ENCODE measurements at regions not wholly inside any gene's neighbourhood (a gene's known extent, or its start where the extent isn't known, plus 50 kb on each side); places are given as distances from the start of the nearest gene placed in this dataset.

GRCh38 chr2:239667431-239667985 is 266.7 kb upstream of the HDAC4 start:
- TF ChIP-seq EZH2 (IDR thresholded peaks at IDR 0.05; ENCODE audit: low read depth, unreplicated experiment) (no peak), REST (IDR thresholded peaks at IDR 0.05; ENCODE audit: unreplicated experiment) (no peak), ZNF331 (CRISPR knock-in tag; IDR thresholded peaks at IDR 0.05; ENCODE audit: low read depth) (no peak), ETS1 (IDR thresholded peaks at IDR 0.05) (no peak), EZH2phosphoT487 (IDR thresholded peaks at IDR 0.05; ENCODE audit: unreplicated experiment) (no peak), ZNF114 (CRISPR knock-in tag; IDR thresholded peaks at IDR 0.05) (no peak), CREB1 (CRISPR knock-in tag; IDR thresholded peaks at IDR 0.05; ENCODE audit: low read depth) (no peak), CTCF (conservative IDR thresholded peaks at IDR 0.05; ENCODE audit: low read depth in 2 of 2) (no peak), ZNF462 (CRISPR knock-in tag; IDR thresholded peaks at IDR 0.05) (no peak), POLR2AphosphoS5 (IDR thresholded peaks at IDR 0.05; ENCODE audit: low read depth) (no peak), STAT1 (IDR thresholded peaks at IDR 0.05; ENCODE audit: unreplicated experiment) (no peak), JUNB (IDR thresholded peaks at IDR 0.05; ENCODE audit: unreplicated experiment) (no peak)
- no peak for ATAC-seq

More at GRCh38 chr2:239667431-239667985, 266.7 kb upstream of the HDAC4 start:
- Histone ChIP-seq H3K9me2 (ENCODE audit: insufficient read depth) (no peaks in the 10 kb centered on the region), H3K79me2 (replicated peaks; ENCODE audit: insufficient read depth) (no peaks in the 10 kb centered on the region), H3K4me3 (no peak overlapping the region), H2AFZ (no peak overlapping the region), H3K27ac (ENCODE audit: low read depth) (no peak overlapping the region), H3F3A (replicated peaks; ENCODE audit: low read depth) (no peaks in the 10 kb centered on the region), H3K4me2 (no peak overlapping the region), H4K20me1 (replicated peaks; ENCODE audit: insufficient read depth) (no peaks in the 10 kb centered on the region), H3K4me1 (ENCODE audit: insufficient read depth) (no peaks in the 10 kb centered on the region), H3K36me3 (ENCODE audit: insufficient read depth) (no peaks in the 10 kb centered on the region), H3K27me3 (ENCODE audit: insufficient read depth) (no peaks in the 10 kb centered on the region)
- no peak overlapping the region for H3K4me3 Mint-ChIP-seq
- no peak for DNase-seq (ENCODE audit: low spot score)
- peaks cover 6% of the 10 kb centered on the region; the same call in 2 of the 3 replicates for H3K4me1 Mint-ChIP-seq
- no peak overlapping the region for H3K27ac Mint-ChIP-seq
- peaks cover 5% of the 10 kb centered on the region; the same call in 2 of the 3 replicates for H3K9me3 Mint-ChIP-seq
- no peaks in the 10 kb centered on the region for H3K36me3 Mint-ChIP-seq (ENCODE audit: low read depth)
- peaks cover 7% of the 10 kb centered on the region for H3K27me3 Mint-ChIP-seq (ENCODE audit: insufficient read depth, low read depth, poor library complexity)
